ENCODE measurements at regions not wholly inside any gene's neighbourhood (a gene's known extent, or its start where the extent isn't known, plus 50 kb on each side); places are given as distances from the start of the nearest gene placed in this dataset.

DNA sequence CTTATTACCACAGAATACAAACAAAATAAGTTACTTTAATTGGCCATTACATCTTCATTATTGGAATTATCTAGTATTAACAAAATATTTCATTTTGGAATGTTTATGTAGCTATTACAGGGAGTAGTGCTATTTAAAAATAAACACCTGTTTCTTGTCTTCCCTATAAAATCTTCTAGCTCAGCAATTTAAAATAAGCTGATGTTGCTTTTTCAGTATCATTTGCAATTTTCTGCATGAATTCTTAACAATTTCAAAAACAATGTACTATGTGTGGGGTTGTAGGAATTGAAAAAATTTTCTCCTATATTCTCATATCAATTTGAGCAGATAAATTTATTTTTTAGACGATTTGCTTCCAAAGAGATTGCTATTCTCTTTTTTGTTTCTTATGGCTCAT, 1251.3 kb upstream of the CRIM1 start:
- Histone ChIP-seq H3K4me1 (no peaks in the 10 kb centered on the region), H3K27me3 (no peaks in the 10 kb centered on the region), H3K9me3 (no peaks in the 10 kb centered on the region), H3K36me3 (no peaks in the 10 kb centered on the region), H3K4me3 (no peak overlapping the region), H3K27ac (no peak overlapping the region)
- TF ChIP-seq POLR2A (IDR thresholded peaks at IDR 0.05): no peak
- TF ChIP-seq, protein P1, sequence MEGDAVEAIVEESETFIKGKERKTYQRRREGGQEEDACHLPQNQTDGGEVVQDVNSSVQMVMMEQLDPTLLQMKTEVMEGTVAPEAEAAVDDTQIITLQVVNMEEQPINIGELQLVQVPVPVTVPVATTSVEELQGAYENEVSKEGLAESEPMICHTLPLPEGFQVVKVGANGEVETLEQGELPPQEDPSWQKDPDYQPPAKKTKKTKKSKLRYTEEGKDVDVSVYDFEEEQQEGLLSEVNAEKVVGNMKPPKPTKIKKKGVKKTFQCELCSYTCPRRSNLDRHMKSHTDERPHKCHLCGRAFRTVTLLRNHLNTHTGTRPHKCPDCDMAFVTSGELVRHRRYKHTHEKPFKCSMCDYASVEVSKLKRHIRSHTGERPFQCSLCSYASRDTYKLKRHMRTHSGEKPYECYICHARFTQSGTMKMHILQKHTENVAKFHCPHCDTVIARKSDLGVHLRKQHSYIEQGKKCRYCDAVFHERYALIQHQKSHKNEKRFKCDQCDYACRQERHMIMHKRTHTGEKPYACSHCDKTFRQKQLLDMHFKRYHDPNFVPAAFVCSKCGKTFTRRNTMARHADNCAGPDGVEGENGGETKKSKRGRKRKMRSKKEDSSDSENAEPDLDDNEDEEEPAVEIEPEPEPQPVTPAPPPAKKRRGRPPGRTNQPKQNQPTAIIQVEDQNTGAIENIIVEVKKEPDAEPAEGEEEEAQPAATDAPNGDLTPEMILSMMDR (IDR thresholded peaks at IDR 0.05): no peak
- DNase-seq: no peak

DNA sequence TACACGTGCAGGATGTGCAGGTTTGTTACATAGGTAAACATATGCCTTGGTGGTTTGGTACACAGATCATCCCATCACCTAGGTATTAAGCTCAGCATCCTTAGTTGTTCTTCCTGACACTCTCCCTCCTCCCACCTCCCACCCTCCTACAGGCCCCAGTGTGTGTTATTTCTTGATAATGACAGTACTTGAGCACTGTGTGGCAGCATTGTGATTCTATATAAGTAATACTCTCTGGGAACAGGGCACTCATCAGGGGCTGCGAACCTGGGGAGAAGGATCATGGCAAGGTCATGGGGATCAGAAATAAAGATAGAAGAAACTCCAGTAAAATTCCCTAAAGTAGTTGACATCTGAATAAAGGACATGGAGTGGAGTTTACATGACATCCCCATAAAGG, 1256.2 kb upstream of the CRIM1 start:
- H3K4me1 ChIP-seq: no peaks in the 10 kb centered on the region
- TF ChIP-seq, protein P1 (IDR thresholded peaks at IDR 0.05): no peak
- no peak for TF ChIP-seq POLR2A (IDR thresholded peaks at IDR 0.05)

DNA sequence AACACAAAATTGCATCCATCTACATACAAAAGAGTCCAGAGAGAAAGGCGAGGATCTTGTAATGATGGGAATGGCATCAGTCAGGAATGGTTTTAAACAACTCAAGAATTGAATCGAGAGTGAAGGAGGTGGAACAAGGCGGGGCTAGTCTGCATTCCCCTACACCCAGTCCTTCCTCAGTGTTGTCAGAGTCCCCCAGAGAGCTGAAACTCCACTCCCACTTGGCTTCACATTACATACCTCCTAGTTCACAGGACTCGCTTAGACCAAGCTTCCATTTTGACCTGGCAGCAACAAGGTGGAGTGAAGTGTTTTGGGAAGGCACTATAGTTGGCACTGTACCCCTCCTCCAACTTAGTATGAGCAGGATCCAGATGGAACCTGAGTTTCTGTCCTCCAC, 1273.5 kb upstream of the CRIM1 start:
- Histone ChIP-seq H3K27me3 (no peaks in the 10 kb centered on the region), H3K4me1 (no peaks in the 10 kb centered on the region), H3K9me3 (peaks cover 0 to 5% (median 0%) of the 10 kb centered on the region in 4 donors), H3K36me3 (no peaks in the 10 kb centered on the region), H3K27ac (no peak overlapping the region), H3K4me3 (no peak overlapping the region)
- DNase-seq: no peak
- TF ChIP-seq, protein P1 (IDR thresholded peaks at IDR 0.05): no peak
- no peak for TF ChIP-seq POLR2A (IDR thresholded peaks at IDR 0.05)

More for the DNA sequence above, 1256.2 kb upstream of the CRIM1 start:
- DNase-seq: no peak
- no peak overlapping the region for H3K4me3 ChIP-seq
- H3K27me3 ChIP-seq: no peaks in the 10 kb centered on the region
- no peak overlapping the region for H3K27ac ChIP-seq
- H3K36me3 ChIP-seq: no peaks in the 10 kb centered on the region
- H3K9me3 ChIP-seq: no peaks in the 10 kb centered on the region

DNA sequence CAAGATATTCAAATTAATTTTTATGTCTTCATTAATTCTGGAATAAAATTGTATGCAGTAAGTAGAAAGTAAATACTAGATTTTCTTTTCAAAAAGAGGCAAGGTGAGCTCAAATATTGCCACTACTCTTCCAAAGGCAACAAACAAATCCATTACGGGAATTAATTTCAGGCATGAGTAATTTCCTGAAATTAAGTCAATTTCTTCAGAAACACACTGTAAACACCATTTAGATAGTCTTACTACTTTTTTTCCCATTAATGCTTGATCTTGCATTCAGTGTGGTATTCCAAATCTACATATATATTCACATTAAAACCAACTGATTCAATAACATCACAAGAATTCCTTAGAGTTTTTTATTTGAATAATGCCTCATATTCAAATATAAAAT, 1274.0 kb upstream of the CRIM1 start:
- H3K27ac ChIP-seq: no peak overlapping the region
- H3K36me3 ChIP-seq: no peaks in the 10 kb centered on the region
- H3K4me3 ChIP-seq: no peak overlapping the region

DNA sequence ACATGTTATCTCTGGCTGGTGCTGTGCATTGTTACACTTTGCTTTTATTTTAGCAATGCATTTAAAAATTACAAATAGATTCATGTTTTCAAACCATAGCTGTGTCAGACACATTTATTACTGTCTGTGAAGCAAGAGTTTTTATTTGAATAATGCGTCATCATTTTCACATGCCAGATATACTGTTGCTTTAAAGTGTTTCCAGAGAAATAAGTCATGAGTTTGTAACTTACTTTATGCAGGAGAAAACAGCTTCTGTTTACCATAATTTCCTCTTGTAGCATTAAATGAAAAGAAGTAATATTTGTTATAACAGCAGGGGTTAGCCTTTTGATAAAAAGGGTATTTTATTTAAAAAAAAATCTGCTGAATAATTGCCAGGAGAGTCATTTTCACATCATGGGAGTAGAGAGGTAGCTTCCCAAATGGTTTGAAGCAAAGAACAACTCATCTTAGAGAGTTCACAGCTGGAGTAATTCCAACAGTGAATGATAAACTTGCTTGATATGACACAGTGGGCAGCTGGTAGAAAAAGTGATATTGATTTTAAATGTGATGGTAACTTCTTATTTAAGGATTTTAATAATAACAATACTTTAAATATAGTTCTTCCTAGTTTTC, 1274.5 kb upstream of the CRIM1 start:
- peaks cover 0 to 5% (median 0%) of the 10 kb centered on the region in 4 donors for H3K9me3 ChIP-seq
- H3K36me3 ChIP-seq: no peaks in the 10 kb centered on the region

More for the DNA sequence above, 1274.0 kb upstream of the CRIM1 start:
- Histone ChIP-seq H3K4me1 (no peaks in the 10 kb centered on the region), H3K27me3 (no peaks in the 10 kb centered on the region), H3K9me3 (peaks cover 0 to 5% (median 0%) of the 10 kb centered on the region in 4 donors)
- TF ChIP-seq POLR2A (IDR thresholded peaks at IDR 0.05): no peak
- TF ChIP-seq, protein P1 (IDR thresholded peaks at IDR 0.05): no peak
- no peak for DNase-seq

More for the DNA sequence above, 1274.5 kb upstream of the CRIM1 start:
- no peaks in the 10 kb centered on the region for H3K4me1 ChIP-seq
- TF ChIP-seq POLR2A (IDR thresholded peaks at IDR 0.05): no peak
- TF ChIP-seq, protein P1 (IDR thresholded peaks at IDR 0.05): no peak
- H3K27me3 ChIP-seq: no peaks in the 10 kb centered on the region
- no peak for DNase-seq
- H3K27ac ChIP-seq: no peak overlapping the region
- H3K4me3 ChIP-seq: no peak overlapping the region
